ENCODE measurements at regions not wholly inside any gene's neighbourhood (a gene's known extent, or its start where the extent isn't known, plus 50 kb on each side); places are given as distances from the start of the nearest gene placed in this dataset.
A peak's percentile ranks its signal among the peaks of the same experiment; 100 is the strongest.

DNA sequence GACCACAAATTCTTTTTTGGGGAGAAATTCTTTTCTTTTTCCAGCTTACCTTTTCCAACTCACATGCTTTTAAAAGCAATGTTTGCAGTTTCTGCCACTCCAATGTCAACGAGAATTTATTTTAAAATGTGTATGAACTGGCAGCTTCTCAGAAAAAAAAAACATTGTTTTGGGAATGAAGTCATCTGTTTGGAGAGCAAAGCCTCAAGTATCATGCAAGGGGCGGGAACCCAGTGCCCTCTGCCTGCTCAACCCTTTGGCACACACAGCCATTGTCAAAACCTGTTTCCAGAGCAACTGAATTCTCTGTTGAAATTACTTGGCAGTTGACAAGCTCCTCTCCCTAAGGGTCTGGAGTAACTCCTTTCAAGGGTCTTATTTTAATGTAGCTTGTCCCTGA lies 128.5 kb downstream of the QPCT start:
- no peak overlapping the region for H3K27ac ChIP-seq (ENCODE audit: low read length)

DNA sequence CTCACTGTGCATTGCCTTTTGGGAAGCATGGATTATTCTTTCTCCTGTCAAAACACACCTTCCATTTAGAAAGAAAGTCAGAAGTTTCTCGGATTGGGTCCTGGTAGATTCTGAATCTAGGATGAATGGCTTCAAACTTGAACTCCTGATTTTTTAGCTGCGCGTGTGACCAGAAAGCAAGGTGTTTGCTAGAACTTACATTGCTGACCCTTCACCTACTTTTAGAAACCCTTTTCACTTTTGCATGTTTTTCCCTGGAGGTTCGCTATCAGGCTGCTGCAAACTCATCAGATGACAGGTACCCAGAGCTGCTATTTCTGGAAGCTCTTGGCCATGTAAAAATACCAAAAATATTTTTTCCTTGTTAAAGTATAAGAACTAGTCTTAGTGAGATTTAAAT lies 132.0 kb downstream of the QPCT start:
- Histone ChIP-seq H3K36me3 (ENCODE audit: control insufficient read depth in 1 of 2, insufficient read depth in 2 of 2, low read length in 2 of 2) (no peaks in the 10 kb centered on the region), H3K4me3 (ENCODE audit: low read depth in 1 of 2, low read length in 2 of 2) (no peak overlapping the region), H3K9me3 (ENCODE audit: control insufficient read depth in 1 of 2, low read length in 2 of 2) (no peaks in the 10 kb centered on the region), H3K27me3 (ENCODE audit: low read depth, low read length) (no peaks in the 10 kb centered on the region), H3K27ac (ENCODE audit: low read length) (no peak overlapping the region), H3K4me1 (ENCODE audit: control insufficient read depth in 1 of 2, insufficient read depth in 2 of 2, low read length in 2 of 2) (peaks cover 0 to 4% of the 10 kb centered on the region in 2 donors)

More for the DNA sequence above, 128.5 kb downstream of the QPCT start:
- no peak overlapping the region for H3K4me3 ChIP-seq (ENCODE audit: low read depth in 1 of 2, low read length in 2 of 2)
- H3K36me3 ChIP-seq (ENCODE audit: control insufficient read depth in 1 of 2, insufficient read depth in 2 of 2, low read length in 2 of 2): no peaks in the 10 kb centered on the region
- H3K27me3 ChIP-seq (ENCODE audit: low read depth, low read length): no peaks in the 10 kb centered on the region
- no peaks in the 10 kb centered on the region for H3K9me3 ChIP-seq (ENCODE audit: control insufficient read depth in 1 of 2, low read length in 2 of 2)
- peaks cover 0 to 4% of the 10 kb centered on the region in 2 donors for H3K4me1 ChIP-seq (ENCODE audit: control insufficient read depth in 1 of 2, insufficient read depth in 2 of 2, low read length in 2 of 2)

- no peaks in the 10 kb centered on the region for H3K9me3 ChIP-seq (ENCODE audit: control insufficient read depth in 1 of 2, low read length in 2 of 2)
- H3K27me3 ChIP-seq (ENCODE audit: low read depth, low read length): no peaks in the 10 kb centered on the region
- H3K27ac ChIP-seq (ENCODE audit: low read length): no peak overlapping the region
- H3K36me3 ChIP-seq (ENCODE audit: control insufficient read depth in 1 of 2, insufficient read depth in 2 of 2, low read length in 2 of 2): no peaks in the 10 kb centered on the region
- H3K4me1 ChIP-seq (ENCODE audit: control insufficient read depth in 1 of 2, insufficient read depth in 2 of 2, low read length in 2 of 2): peaks cover 0 to 4% of the 10 kb centered on the region in 2 donors
- H3K4me3 ChIP-seq (ENCODE audit: low read depth in 1 of 2, low read length in 2 of 2): no peak overlapping the region
Observed at GRCh38 chr2:37477921-37478320, 133.5 kb downstream of the QPCT start.

DNA sequence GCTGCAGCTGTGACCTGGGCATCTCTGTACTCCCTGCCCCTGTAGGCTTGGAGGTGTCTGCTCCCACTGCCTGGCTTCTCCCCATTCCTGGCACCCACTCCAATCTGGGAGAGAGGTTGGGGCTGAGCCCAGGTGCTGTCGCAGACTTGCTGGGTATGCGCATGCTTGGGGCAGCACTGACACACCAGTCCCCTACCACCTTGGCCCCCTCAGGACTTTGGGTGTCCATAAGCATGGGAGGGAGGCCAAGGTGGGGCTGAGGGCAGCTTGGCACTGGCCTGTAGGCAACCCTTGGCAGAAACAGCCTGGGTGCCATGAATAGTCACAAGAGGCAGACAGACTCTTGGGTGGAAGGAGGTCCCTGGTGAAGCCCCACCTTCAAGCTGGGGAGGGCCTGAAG lies 136.8 kb downstream of the QPCT start:
- no peak overlapping the region for H3K27ac ChIP-seq (ENCODE audit: low read length)
- no peaks in the 10 kb centered on the region for H3K9me3 ChIP-seq (ENCODE audit: control insufficient read depth in 1 of 2, low read length in 2 of 2)
- no peak overlapping the region for H3K4me3 ChIP-seq (ENCODE audit: low read depth in 1 of 2, low read length in 2 of 2)
- H3K36me3 ChIP-seq (ENCODE audit: control insufficient read depth in 1 of 2, insufficient read depth in 2 of 2, low read length in 2 of 2): no peaks in the 10 kb centered on the region
- no peaks in the 10 kb centered on the region for H3K27me3 ChIP-seq (ENCODE audit: low read depth, low read length)
- H3K4me1 ChIP-seq (ENCODE audit: control insufficient read depth in 1 of 2, insufficient read depth in 2 of 2, low read length in 2 of 2): peaks cover 0 to 3% of the 10 kb centered on the region in 2 donors

- Histone ChIP-seq H3K4me3 (ENCODE audit: low read depth in 1 of 2, low read length in 2 of 2) (no peak overlapping the region), H3K27ac (ENCODE audit: low read length) (no peak overlapping the region)
Observed at GRCh38 chr2:37489041-37489456, 144.6 kb downstream of the QPCT start.

DNA sequence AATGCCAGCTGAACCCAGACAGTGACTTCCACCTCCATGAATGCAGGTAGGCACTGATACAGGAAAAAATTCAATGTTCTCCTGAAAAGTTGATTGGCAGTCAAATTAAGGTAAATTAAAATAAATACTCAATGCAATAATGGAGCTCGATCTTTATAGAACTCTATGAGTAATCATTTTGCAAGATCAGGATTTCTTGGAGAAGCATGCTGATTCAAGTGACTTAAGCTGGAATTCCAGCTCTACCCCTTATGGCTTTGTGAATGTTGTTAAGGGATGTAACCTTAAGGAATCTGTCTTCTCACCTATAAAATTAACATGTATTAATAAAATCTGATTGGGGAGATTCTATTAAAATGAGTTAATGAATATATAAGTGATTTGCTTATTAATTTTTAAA lies 145.1 kb downstream of the QPCT start:
- H3K27me3 ChIP-seq (ENCODE audit: low read depth, low read length): no peaks in the 10 kb centered on the region
- no peak overlapping the region for H3K27ac ChIP-seq (ENCODE audit: low read length)
- H3K36me3 ChIP-seq (ENCODE audit: control insufficient read depth in 1 of 2, insufficient read depth in 2 of 2, low read length in 2 of 2): no peaks in the 10 kb centered on the region
- no peaks in the 10 kb centered on the region for H3K4me1 ChIP-seq (ENCODE audit: control insufficient read depth in 1 of 2, insufficient read depth in 2 of 2, low read length in 2 of 2)
- no peak overlapping the region for H3K4me3 ChIP-seq (ENCODE audit: low read depth in 1 of 2, low read length in 2 of 2)
- H3K9me3 ChIP-seq (ENCODE audit: control insufficient read depth in 1 of 2, low read length in 2 of 2): no peaks in the 10 kb centered on the region

More at GRCh38 chr2:37489041-37489456, 144.6 kb downstream of the QPCT start:
- H3K27me3 ChIP-seq (ENCODE audit: low read depth, low read length): no peaks in the 10 kb centered on the region
- H3K4me1 ChIP-seq (ENCODE audit: control insufficient read depth in 1 of 2, insufficient read depth in 2 of 2, low read length in 2 of 2): no peaks in the 10 kb centered on the region
- no peaks in the 10 kb centered on the region for H3K9me3 ChIP-seq (ENCODE audit: control insufficient read depth in 1 of 2, low read length in 2 of 2)
- H3K36me3 ChIP-seq (ENCODE audit: control insufficient read depth in 1 of 2, insufficient read depth in 2 of 2, low read length in 2 of 2): no peaks in the 10 kb centered on the region

- H3K4me1 ChIP-seq (ENCODE audit: control insufficient read depth in 1 of 2, insufficient read depth in 2 of 2, low read length in 2 of 2): no peaks in the 10 kb centered on the region
- no peaks in the 10 kb centered on the region for H3K36me3 ChIP-seq (ENCODE audit: control insufficient read depth in 1 of 2, insufficient read depth in 2 of 2, low read length in 2 of 2)
- no peak overlapping the region for H3K27ac ChIP-seq (ENCODE audit: low read length)
- no peaks in the 10 kb centered on the region for H3K27me3 ChIP-seq (ENCODE audit: low read depth, low read length)
- H3K9me3 ChIP-seq (ENCODE audit: control insufficient read depth in 1 of 2, low read length in 2 of 2): no peaks in the 10 kb centered on the region
- no peak overlapping the region for H3K4me3 ChIP-seq (ENCODE audit: low read depth in 1 of 2, low read length in 2 of 2)
Observed at GRCh38 chr2:37493425-37493824, 149.0 kb downstream of the QPCT start.

- Histone ChIP-seq H3K36me3 (ENCODE audit: control insufficient read depth in 1 of 2, insufficient read depth in 2 of 2, low read length in 2 of 2) (no peaks in the 10 kb centered on the region), H3K27ac (ENCODE audit: low read length) (no peak overlapping the region), H3K4me3 (ENCODE audit: low read depth in 1 of 2, low read length in 2 of 2) (no peak overlapping the region)
Observed at GRCh38 chr2:37499113-37499512, 154.7 kb downstream of the QPCT start.

GRCh38 chr2:37500031-37500430 lies 155.6 kb downstream of the QPCT start:
- Histone ChIP-seq H3K27me3 (ENCODE audit: low read depth, low read length) (no peaks in the 10 kb centered on the region), H3K4me1 (ENCODE audit: control insufficient read depth in 1 of 2, insufficient read depth in 2 of 2, low read length in 2 of 2) (no peaks in the 10 kb centered on the region), H3K27ac (ENCODE audit: low read length) (no peak overlapping the region), H3K36me3 (ENCODE audit: control insufficient read depth in 1 of 2, insufficient read depth in 2 of 2, low read length in 2 of 2) (no peaks in the 10 kb centered on the region), H3K9me3 (ENCODE audit: control insufficient read depth in 1 of 2, low read length in 2 of 2) (no peaks in the 10 kb centered on the region), H3K4me3 (ENCODE audit: low read depth in 1 of 2, low read length in 2 of 2) (no peak overlapping the region)

More at GRCh38 chr2:37499113-37499512, 154.7 kb downstream of the QPCT start:
- Histone ChIP-seq H3K4me1 (ENCODE audit: control insufficient read depth in 1 of 2, insufficient read depth in 2 of 2, low read length in 2 of 2) (no peaks in the 10 kb centered on the region), H3K9me3 (ENCODE audit: control insufficient read depth in 1 of 2, low read length in 2 of 2) (no peaks in the 10 kb centered on the region), H3K27me3 (ENCODE audit: low read depth, low read length) (no peaks in the 10 kb centered on the region)

DNA sequence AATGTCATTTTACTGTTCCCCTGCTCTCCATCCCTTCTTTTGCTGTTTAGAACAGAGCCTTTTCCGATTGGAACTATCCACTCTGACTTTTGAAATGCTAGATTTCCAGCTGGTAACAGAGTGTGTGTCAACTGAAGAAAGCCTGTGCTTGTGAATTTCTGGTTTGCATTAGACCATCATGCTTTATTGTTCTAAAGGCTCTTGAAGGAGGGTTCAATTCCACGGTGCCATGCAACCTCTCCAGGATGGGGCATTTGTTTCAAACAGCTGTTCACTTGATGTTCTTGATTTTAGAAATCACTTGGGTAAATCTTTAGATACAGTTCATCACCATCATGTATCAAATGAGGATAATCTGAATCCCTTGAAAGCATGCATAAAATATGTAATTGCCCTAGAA lies 156.7 kb downstream of the QPCT start:
- peaks cover 0 to 3% of the 10 kb centered on the region in 2 donors for H3K4me1 ChIP-seq (ENCODE audit: control insufficient read depth in 1 of 2, insufficient read depth in 2 of 2, low read length in 2 of 2)

DNA sequence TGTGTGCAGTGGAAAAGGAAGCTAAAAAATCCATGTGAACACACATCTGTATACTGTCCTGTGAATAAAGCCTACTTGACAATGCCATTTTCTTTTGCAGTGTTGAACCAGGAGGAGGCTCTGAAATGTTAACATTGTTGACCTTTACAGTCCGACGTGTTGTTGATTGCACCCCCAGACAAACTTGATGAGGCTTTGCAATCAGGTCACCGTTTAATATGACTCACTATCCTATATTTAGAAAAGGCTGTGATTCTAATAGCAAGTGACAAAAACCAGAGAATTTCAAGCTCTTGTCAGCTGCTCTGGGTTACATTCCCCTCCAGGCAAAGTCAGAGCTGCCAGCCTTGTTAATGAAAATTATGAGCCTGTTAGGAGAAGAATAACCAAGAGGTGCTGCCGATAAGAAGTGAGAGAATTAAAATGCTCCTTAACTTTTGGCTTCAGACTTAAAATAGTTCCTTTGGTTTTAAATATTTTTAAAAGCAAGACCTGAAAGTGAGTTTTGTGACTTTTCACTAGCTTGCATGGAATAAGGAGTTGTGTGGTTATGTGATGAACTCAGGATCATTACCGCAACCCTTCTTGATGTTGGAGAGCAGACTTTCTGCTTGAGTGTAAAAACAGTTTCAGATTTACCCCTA lies 162.1 kb downstream of the QPCT start:
- no peak overlapping the region for H3K4me3 ChIP-seq (ENCODE audit: low read depth in 1 of 2, low read length in 2 of 2)
- H3K27ac ChIP-seq (ENCODE audit: low read length): peak overlapping the region; percentile 54
- no peaks in the 10 kb centered on the region for H3K36me3 ChIP-seq (ENCODE audit: control insufficient read depth in 1 of 2, insufficient read depth in 2 of 2, low read length in 2 of 2)
- no peaks in the 10 kb centered on the region for H3K27me3 ChIP-seq (ENCODE audit: low read depth, low read length)
- H3K9me3 ChIP-seq (ENCODE audit: control insufficient read depth in 1 of 2, low read length in 2 of 2): no peaks in the 10 kb centered on the region
- peaks cover 0 to 12% of the 10 kb centered on the region in 2 donors for H3K4me1 ChIP-seq (ENCODE audit: control insufficient read depth in 1 of 2, insufficient read depth in 2 of 2, low read length in 2 of 2)

More for the DNA sequence above, 156.7 kb downstream of the QPCT start:
- Histone ChIP-seq H3K27ac (ENCODE audit: low read length) (no peak overlapping the region), H3K27me3 (ENCODE audit: low read depth, low read length) (no peaks in the 10 kb centered on the region), H3K4me3 (ENCODE audit: low read depth in 1 of 2, low read length in 2 of 2) (no peak overlapping the region), H3K9me3 (ENCODE audit: control insufficient read depth in 1 of 2, low read length in 2 of 2) (no peaks in the 10 kb centered on the region), H3K36me3 (ENCODE audit: control insufficient read depth in 1 of 2, insufficient read depth in 2 of 2, low read length in 2 of 2) (no peaks in the 10 kb centered on the region)

- Histone ChIP-seq H3K27me3 (ENCODE audit: low read depth, low read length) (no peaks in the 10 kb centered on the region), H3K36me3 (ENCODE audit: control insufficient read depth in 1 of 2, insufficient read depth in 2 of 2, low read length in 2 of 2) (no peaks in the 10 kb centered on the region), H3K27ac (ENCODE audit: low read length) (peak overlapping the region; percentile 54), H3K9me3 (ENCODE audit: control insufficient read depth in 1 of 2, low read length in 2 of 2) (no peaks in the 10 kb centered on the region), H3K4me1 (ENCODE audit: control insufficient read depth in 1 of 2, insufficient read depth in 2 of 2, low read length in 2 of 2) (peaks cover 0 to 12% of the 10 kb centered on the region in 2 donors), H3K4me3 (ENCODE audit: low read depth in 1 of 2, low read length in 2 of 2) (no peak overlapping the region)
Observed at GRCh38 chr2:37507051-37507410, 162.6 kb downstream of the QPCT start.

All from muscle layer of duodenum (tissue), 2 donors.